Type B pancreatic cell (in vitro differentiated cells): ENCODE measurements at regions not wholly inside any gene's neighbourhood (a gene's known extent, or its start where the extent isn't known, plus 50 kb on each side); places are given as distances from the start of the nearest gene placed in this dataset.

Source experiments
- DNase-seq: peaks from one replicate; pipeline ENCODE4 v3.0.0; 2021; ENCODE audit warnings: mixed read lengths; ENCODE audit not compliant: unreplicated experiment; ENCODE audit errors: extremely low spot score
- H3K27ac Mint-ChIP-seq: 2 replicates; pipeline ENCODE4 v1.8.0; 2021; ENCODE audit warnings: mild to moderate bottlenecking, mixed read lengths
- H3K27me3 Mint-ChIP-seq: 2 replicates; pipeline ENCODE4 v1.8.0; 2021; ENCODE audit warnings: mixed read lengths
- H3K36me3 Mint-ChIP-seq: 2 replicates; pipeline ENCODE4 v1.8.0; 2021; ENCODE audit warnings: mixed read lengths
- H3K4me1 Mint-ChIP-seq: one replicate; pipeline ENCODE4 v1.8.0; 2021; ENCODE audit warnings: mixed read lengths; ENCODE audit not compliant: unreplicated experiment
- H3K4me3 Mint-ChIP-seq: 2 replicates; pipeline ENCODE4 v1.8.0; 2021; ENCODE audit warnings: mild to moderate bottlenecking, mixed read lengths
- H3K9me3 Mint-ChIP-seq: 2 replicates; pipeline ENCODE4 v1.8.0; 2021; ENCODE audit warnings: mixed read lengths
- CTCF ChIP-seq: fragments of 200-600 bp; sonication (generic); conservative IDR thresholded peaks from 2 replicates; pipeline ENCODE4 v1.5.0; 2021; ENCODE audit warnings: antibody characterized with exemption, mild to moderate bottlenecking

GRCh38 chr10:29021591-29021990 is 267.3 kb upstream of the LYZL1 start:
- no peak overlapping the region for H3K27ac Mint-ChIP-seq
- DNase-seq, result no peak
- TF ChIP-seq CTCF, result no peak
- H3K27me3 Mint-ChIP-seq, result peaks cover 5% of the 10 kb centered on the region
- H3K4me3 Mint-ChIP-seq, result no peak overlapping the region
- H3K4me1 Mint-ChIP-seq, result peaks cover 13% of the 10 kb centered on the region
- H3K36me3 Mint-ChIP-seq, result peaks cover 3% of the 10 kb centered on the region
- H3K9me3 Mint-ChIP-seq, result peaks cover 10% of the 10 kb centered on the region

- TF ChIP-seq CTCF, result no peak
- H3K36me3 Mint-ChIP-seq, result peaks cover 2% of the 10 kb centered on the region
- peak overlapping the region; percentile 31 for H3K4me3 Mint-ChIP-seq
- DNase-seq, result no peak
- H3K4me1 Mint-ChIP-seq, result peaks cover 10% of the 10 kb centered on the region
- peaks cover 5% of the 10 kb centered on the region for H3K27me3 Mint-ChIP-seq
- H3K9me3 Mint-ChIP-seq, result peaks cover 7% of the 10 kb centered on the region
- peak overlapping the region; percentile 4 for H3K27ac Mint-ChIP-seq
Observed at GRCh38 chr10:29022513-29022912, 266.4 kb upstream of the LYZL1 start.

- DNase-seq, result no peak
- no peak for TF ChIP-seq CTCF
- Mint-ChIP-seq H3K27me3 (peaks cover 5% of the 10 kb centered on the region), H3K9me3 (peaks cover 7% of the 10 kb centered on the region), H3K27ac (no peak overlapping the region), H3K4me3 (no peak overlapping the region), H3K4me1 (peaks cover 14% of the 10 kb centered on the region), H3K36me3 (no peaks in the 10 kb centered on the region)
Observed at GRCh38 chr10:29023678-29024077, 265.2 kb upstream of the LYZL1 start.

- TF ChIP-seq CTCF, result no peak
- Mint-ChIP-seq H3K27me3 (peaks cover 2% of the 10 kb centered on the region), H3K36me3 (no peaks in the 10 kb centered on the region), H3K27ac (no peak overlapping the region), H3K4me1 (peaks cover 16% of the 10 kb centered on the region), H3K4me3 (no peak overlapping the region), H3K9me3 (peaks cover 9% of the 10 kb centered on the region)
- DNase-seq, result no peak
Observed at GRCh38 chr10:29026065-29026797, 262.6 kb upstream of the LYZL1 start.

- Mint-ChIP-seq H3K27ac (no peak overlapping the region), H3K36me3 (no peaks in the 10 kb centered on the region), H3K4me3 (no peak overlapping the region), H3K9me3 (peaks cover 9% of the 10 kb centered on the region), H3K4me1 (peaks cover 16% of the 10 kb centered on the region), H3K27me3 (peaks cover 2% of the 10 kb centered on the region)
- TF ChIP-seq CTCF, result no peak
- DNase-seq, result no peak
Observed at GRCh38 chr10:29026802-29027580, 261.9 kb upstream of the LYZL1 start.
